Lower leg skin (tissue), 4 donors: ENCODE measurements at regions not wholly inside any gene's neighbourhood (a gene's known extent, or its start where the extent isn't known, plus 50 kb on each side); places are given as distances from the start of the nearest gene placed in this dataset.

ENCODE experiments used
- DNase-seq, 2 donors: peaks; one replicate each; pipeline ENCODE4 v3.0.0-alpha.2; 2019; ENCODE audit warnings: low spot score in 2 of 2
- H3K4me3 ChIP-seq: fragments of 200-600 bp; sonication (generic); 2 replicates; pipeline ENCODE4 v1.5.1; 2017; ENCODE audit warnings: mild to moderate bottlenecking, low read depth; ENCODE audit not compliant: poor library complexity, severe bottlenecking
- POLR2A ChIP-seq, 2 donors: fragments of 450-650 bp; IDR thresholded peaks; one replicate each; pipeline ENCODE4 v1.6.1; 2016 to 2017; ENCODE audit warnings: antibody characterized with exemption in 2 of 2, mild to moderate bottlenecking in 1 of 2, moderate library complexity in 1 of 2
- WGBS, 2 donors: methylation state at CpG; one replicate each; pipeline ENCODE4 v1.1.5; 2018; 5-methylcytosine and 5-hydroxymethylcytosine counted together
- intact Hi-C: fragments of 100-400 bp; cut with DNase I; formaldehyde crosslinking; loops from one replicate; pipeline ENCODE4 v1.15.0; 2023; ENCODE audit warnings: low total_unique reads
- TF ChIP-seq, protein P1 (sequence below), 3 donors: fragments of 450-650 bp; IDR thresholded peaks; one replicate each; pipeline ENCODE4 v1.5.1; 2016; ENCODE audit warnings: antibody characterized with exemption in 3 of 3, mild to moderate bottlenecking in 3 of 3, moderate library complexity in 2 of 3

DNA sequence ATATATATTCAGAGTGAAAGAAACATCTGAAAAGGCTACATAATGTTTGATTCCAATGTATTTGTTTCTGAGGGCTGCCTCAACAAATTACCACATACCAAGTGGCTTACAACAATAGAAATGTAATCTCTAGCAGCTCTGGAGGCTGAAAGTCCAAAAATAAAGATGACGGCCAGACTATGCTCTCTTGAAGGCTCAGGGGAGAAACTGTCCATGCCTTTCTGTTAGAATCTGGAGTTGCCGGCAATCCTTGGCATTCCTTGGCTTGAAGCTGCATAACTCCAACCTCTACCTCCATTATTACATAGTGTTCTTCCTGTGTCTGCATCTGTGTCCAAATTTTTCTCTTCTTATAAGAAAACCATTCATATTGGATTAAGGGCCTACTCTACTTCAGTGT is 68.1 kb upstream of the PLEKHG7 start:
- TF ChIP-seq POLR2A (IDR thresholded peaks at IDR 0.05): no peak
- TF ChIP-seq, protein P1, sequence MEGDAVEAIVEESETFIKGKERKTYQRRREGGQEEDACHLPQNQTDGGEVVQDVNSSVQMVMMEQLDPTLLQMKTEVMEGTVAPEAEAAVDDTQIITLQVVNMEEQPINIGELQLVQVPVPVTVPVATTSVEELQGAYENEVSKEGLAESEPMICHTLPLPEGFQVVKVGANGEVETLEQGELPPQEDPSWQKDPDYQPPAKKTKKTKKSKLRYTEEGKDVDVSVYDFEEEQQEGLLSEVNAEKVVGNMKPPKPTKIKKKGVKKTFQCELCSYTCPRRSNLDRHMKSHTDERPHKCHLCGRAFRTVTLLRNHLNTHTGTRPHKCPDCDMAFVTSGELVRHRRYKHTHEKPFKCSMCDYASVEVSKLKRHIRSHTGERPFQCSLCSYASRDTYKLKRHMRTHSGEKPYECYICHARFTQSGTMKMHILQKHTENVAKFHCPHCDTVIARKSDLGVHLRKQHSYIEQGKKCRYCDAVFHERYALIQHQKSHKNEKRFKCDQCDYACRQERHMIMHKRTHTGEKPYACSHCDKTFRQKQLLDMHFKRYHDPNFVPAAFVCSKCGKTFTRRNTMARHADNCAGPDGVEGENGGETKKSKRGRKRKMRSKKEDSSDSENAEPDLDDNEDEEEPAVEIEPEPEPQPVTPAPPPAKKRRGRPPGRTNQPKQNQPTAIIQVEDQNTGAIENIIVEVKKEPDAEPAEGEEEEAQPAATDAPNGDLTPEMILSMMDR (IDR thresholded peaks at IDR 0.05): no peak
- H3K4me3 ChIP-seq: no peak overlapping the region
- intact Hi-C loops: no loop called here
- WGBS, 2 donors: 87 to 92% methylated on average over 2 of the region's 2 CpGs
- no peak for DNase-seq

DNA sequence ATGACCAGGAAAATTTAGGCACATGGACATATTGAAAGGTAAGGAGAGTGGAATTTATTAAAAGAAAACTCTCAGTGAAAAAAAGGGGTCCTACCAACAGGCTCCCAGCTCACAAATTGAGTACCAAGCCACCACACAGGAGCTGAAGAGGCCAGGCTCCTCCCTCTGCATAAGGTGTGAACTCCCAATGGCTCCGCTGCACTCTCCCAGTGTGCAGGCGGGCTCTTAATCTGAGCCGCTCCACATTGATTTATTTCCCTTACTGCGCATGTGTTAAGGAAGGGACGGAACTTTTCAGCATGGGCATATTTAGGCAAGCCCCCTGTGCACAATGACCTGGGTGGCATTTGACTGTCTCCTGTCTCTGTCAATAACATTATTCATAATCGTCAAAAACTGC is 68.6 kb upstream of the PLEKHG7 start:
- DNase-seq: no peak
- intact Hi-C loops: no loop called here
- WGBS, 2 donors: 91 to 94% methylated on average over 6 of the region's 6 CpGs
- no peak for TF ChIP-seq POLR2A (IDR thresholded peaks at IDR 0.05)
- TF ChIP-seq, protein P1 (IDR thresholded peaks at IDR 0.05): no peak
- H3K4me3 ChIP-seq: no peak overlapping the region

DNA sequence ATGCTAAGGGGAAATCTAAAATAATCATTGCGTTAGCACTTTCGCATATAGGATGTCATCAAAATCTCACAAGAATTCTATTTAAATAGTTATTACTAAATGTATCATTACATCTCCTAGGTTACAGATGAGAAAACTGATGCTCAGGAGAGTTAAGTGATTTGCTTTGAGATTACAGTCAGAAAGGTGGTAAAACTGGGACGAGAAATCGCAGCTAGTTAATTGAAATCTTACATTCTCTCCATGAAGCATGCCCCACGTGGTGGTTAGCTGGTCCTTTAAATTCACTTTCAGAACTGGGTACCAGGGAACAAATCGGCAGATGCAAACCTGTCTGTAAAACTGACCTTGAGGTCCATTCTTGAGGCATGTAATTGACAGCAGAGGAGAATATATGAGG is 71.8 kb upstream of the PLEKHG7 start:
- DNase-seq: no peak
- no peak for TF ChIP-seq POLR2A (IDR thresholded peaks at IDR 0.05)
- TF ChIP-seq, protein P1 (IDR thresholded peaks at IDR 0.05): no peak
- H3K4me3 ChIP-seq: no peak overlapping the region
- intact Hi-C loops: no loop called here
- 93 to 94% methylated on average over 6 of the region's 6 CpGs for WGBS, 2 donors

DNA sequence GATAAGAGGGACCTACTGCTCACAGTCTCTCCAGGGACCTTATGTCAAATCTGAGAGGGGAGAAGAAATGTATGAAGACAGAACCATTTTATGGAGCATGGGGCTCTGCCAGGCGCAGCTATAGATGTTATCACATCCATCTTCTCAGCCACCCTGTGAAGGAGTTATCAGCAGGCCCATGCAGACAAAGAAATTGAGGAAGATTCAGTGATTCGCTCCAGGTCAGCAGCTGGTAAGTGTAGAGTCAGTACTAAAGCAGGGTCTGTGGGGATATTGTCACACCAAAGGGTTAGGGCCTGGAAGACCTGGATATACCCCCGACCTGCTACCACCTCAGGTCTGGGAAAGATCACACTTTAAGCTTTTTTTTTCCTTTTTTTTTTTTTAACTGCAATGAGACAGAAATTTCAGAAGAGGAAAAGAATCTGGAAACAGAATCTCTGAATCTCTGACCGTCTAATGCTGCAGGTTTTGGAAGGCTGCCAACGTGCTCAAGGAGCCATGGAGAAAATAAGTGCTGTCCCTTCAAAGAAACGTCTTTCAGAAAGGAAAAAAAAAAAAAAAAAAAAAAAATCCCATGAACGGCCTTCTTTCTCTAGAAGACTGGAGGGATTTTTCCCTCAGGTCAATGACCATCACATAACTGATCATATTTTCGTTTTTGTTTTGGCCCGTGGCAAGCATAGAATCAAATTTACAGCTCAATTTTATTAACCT is 73.3 kb upstream of the PLEKHG7 start:
- TF ChIP-seq, protein P1 (IDR thresholded peaks at IDR 0.05): no peak
- no peak for TF ChIP-seq POLR2A (IDR thresholded peaks at IDR 0.05)
- no peak overlapping the region for H3K4me3 ChIP-seq
- intact Hi-C loops: no loop called here
- no peak for DNase-seq
- WGBS, 2 donors: 60 to 63% methylated on average over 9 of the region's 9 CpGs

DNA sequence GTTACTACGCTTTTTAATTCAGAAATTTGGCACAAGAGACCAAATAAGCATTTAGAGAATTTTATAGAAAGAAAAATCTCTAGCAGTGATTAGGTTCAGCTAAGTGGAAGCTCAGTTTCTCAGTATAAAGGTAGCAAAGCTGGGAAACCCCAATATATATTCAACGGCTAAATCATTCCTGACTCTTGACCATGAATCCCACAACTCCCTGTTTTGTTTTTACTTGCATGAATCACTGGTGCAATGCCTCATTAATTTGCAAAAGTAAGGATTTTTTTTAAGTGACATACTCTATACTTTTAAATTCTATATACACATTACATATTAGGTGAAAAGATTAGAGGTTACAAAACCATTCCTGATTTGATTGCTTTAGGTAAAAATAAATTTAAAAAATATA is 74.3 kb upstream of the PLEKHG7 start:
- intact Hi-C loops: loop anchor here (1.0 kb wide), 1 partner anchor 23 kb away; no protein-coding TSS in a partner anchor
- TF ChIP-seq POLR2A (IDR thresholded peaks at IDR 0.05): no peak
- TF ChIP-seq, protein P1 (IDR thresholded peaks at IDR 0.05): no peak
- no peak overlapping the region for H3K4me3 ChIP-seq
- DNase-seq: no peak
- WGBS, 2 donors: 95 to 96% methylated on average over 2 of the region's 2 CpGs

DNA sequence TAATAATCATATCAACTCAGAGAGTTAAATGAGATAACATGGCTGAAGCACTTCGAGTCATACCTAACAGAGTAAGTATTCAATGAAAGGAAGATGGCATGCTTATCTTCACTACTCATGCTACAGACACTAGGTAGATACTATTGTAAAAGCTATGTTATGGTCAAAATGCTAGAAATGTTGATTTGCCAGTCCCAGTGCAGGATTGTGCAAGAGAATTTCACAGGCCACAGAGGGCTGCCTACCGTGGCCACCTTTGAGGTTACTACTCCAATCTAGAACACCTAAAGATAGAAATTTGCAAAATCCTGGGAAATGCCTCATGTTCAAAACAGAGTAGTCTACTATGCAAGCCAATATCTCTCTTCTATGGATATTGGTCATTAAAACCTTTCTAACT is 75.3 kb upstream of the PLEKHG7 start:
- TF ChIP-seq POLR2A (IDR thresholded peaks at IDR 0.05): no peak
- TF ChIP-seq, protein P1 (IDR thresholded peaks at IDR 0.05): no peak
- intact Hi-C loops: no loop called here
- WGBS, 2 donors: 88 to 97% methylated on average over 2 of the region's 2 CpGs
- DNase-seq: no peak
- H3K4me3 ChIP-seq: no peak overlapping the region
